ENCODE measurements at regions not wholly inside any gene's neighbourhood (a gene's known extent, or its start where the extent isn't known, plus 50 kb on each side); places are given as distances from the start of the nearest gene placed in this dataset.

GRCh38 chr10:105358911-105359310 is 717.8 kb downstream of the SORCS3 start:
- no peaks in the 10 kb centered on the region for H3K4me1 ChIP-seq (ENCODE audit: insufficient read depth)
- Mint-ChIP-seq H3K4me1 (no peaks in the 10 kb centered on the region), H3K9me3 (peaks cover 3% of the 10 kb centered on the region; the same call in 2 of the 3 replicates), H3K27ac (no peak overlapping the region; the same call in 1 of the 2 replicates), H3K4me3 (no peak overlapping the region), H3K27me3 (ENCODE audit: insufficient read depth, low read depth, poor library complexity) (peaks cover 3% of the 10 kb centered on the region), H3K36me3 (ENCODE audit: low read depth) (no peaks in the 10 kb centered on the region)
- no peaks in the 10 kb centered on the region; the same call in 1 of the 2 replicates for H3K36me3 ChIP-seq (ENCODE audit: insufficient read depth)
- no peaks in the 10 kb centered on the region for H3K27me3 ChIP-seq (ENCODE audit: insufficient read depth)
- no peaks in the 10 kb centered on the region for H3F3A ChIP-seq (replicated peaks; ENCODE audit: low read depth)
- no peak overlapping the region for H2AFZ ChIP-seq
- no peak overlapping the region for H3K4me2 ChIP-seq
- H3K4me3 ChIP-seq = no peak overlapping the region
- no peak for TF ChIP-seq EZH2 (IDR thresholded peaks at IDR 0.05; ENCODE audit: low read depth, unreplicated experiment)
- no peak for TF ChIP-seq POLR2AphosphoS5 (IDR thresholded peaks at IDR 0.05; ENCODE audit: low read depth)
- TF ChIP-seq EZH2phosphoT487 (IDR thresholded peaks at IDR 0.05; ENCODE audit: unreplicated experiment) = no peak
- TF ChIP-seq NANOG (IDR thresholded peaks at IDR 0.05; ENCODE audit: borderline replicate concordance) = no peak
- no peak for TF ChIP-seq ETS1 (IDR thresholded peaks at IDR 0.05)
- TF ChIP-seq CREB1 (CRISPR knock-in tag; IDR thresholded peaks at IDR 0.05; ENCODE audit: low read depth) = no peak
- no peak for TF ChIP-seq ZNF331 (CRISPR knock-in tag; IDR thresholded peaks at IDR 0.05; ENCODE audit: low read depth)
- TF ChIP-seq JUNB (IDR thresholded peaks at IDR 0.05; ENCODE audit: unreplicated experiment) = no peak
- TF ChIP-seq, protein P1, sequence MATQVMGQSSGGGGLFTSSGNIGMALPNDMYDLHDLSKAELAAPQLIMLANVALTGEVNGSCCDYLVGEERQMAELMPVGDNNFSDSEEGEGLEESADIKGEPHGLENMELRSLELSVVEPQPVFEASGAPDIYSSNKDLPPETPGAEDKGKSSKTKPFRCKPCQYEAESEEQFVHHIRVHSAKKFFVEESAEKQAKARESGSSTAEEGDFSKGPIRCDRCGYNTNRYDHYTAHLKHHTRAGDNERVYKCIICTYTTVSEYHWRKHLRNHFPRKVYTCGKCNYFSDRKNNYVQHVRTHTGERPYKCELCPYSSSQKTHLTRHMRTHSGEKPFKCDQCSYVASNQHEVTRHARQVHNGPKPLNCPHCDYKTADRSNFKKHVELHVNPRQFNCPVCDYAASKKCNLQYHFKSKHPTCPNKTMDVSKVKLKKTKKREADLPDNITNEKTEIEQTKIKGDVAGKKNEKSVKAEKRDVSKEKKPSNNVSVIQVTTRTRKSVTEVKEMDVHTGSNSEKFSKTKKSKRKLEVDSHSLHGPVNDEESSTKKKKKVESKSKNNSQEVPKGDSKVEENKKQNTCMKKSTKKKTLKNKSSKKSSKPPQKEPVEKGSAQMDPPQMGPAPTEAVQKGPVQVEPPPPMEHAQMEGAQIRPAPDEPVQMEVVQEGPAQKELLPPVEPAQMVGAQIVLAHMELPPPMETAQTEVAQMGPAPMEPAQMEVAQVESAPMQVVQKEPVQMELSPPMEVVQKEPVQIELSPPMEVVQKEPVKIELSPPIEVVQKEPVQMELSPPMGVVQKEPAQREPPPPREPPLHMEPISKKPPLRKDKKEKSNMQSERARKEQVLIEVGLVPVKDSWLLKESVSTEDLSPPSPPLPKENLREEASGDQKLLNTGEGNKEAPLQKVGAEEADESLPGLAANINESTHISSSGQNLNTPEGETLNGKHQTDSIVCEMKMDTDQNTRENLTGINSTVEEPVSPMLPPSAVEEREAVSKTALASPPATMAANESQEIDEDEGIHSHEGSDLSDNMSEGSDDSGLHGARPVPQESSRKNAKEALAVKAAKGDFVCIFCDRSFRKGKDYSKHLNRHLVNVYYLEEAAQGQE (IDR thresholded peaks at IDR 0.05; ENCODE audit: unreplicated experiment) = no peak
- TF ChIP-seq, protein P2, sequence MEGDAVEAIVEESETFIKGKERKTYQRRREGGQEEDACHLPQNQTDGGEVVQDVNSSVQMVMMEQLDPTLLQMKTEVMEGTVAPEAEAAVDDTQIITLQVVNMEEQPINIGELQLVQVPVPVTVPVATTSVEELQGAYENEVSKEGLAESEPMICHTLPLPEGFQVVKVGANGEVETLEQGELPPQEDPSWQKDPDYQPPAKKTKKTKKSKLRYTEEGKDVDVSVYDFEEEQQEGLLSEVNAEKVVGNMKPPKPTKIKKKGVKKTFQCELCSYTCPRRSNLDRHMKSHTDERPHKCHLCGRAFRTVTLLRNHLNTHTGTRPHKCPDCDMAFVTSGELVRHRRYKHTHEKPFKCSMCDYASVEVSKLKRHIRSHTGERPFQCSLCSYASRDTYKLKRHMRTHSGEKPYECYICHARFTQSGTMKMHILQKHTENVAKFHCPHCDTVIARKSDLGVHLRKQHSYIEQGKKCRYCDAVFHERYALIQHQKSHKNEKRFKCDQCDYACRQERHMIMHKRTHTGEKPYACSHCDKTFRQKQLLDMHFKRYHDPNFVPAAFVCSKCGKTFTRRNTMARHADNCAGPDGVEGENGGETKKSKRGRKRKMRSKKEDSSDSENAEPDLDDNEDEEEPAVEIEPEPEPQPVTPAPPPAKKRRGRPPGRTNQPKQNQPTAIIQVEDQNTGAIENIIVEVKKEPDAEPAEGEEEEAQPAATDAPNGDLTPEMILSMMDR (conservative IDR thresholded peaks at IDR 0.05; ENCODE audit: low read depth in 2 of 2) = no peak
- TF ChIP-seq STAT1 (IDR thresholded peaks at IDR 0.05; ENCODE audit: unreplicated experiment) = no peak
- TF ChIP-seq ZNF462 (CRISPR knock-in tag; IDR thresholded peaks at IDR 0.05) = no peak
- TF ChIP-seq ZNF114 (CRISPR knock-in tag; IDR thresholded peaks at IDR 0.05) = no peak
- no peak overlapping the region for H3K27ac ChIP-seq (ENCODE audit: low read depth)
- no peak for ATAC-seq
- H3K9me2 ChIP-seq (ENCODE audit: insufficient read depth) = no peaks in the 10 kb centered on the region
- H3K79me2 ChIP-seq (replicated peaks; ENCODE audit: insufficient read depth) = no peaks in the 10 kb centered on the region
- H4K20me1 ChIP-seq (replicated peaks; ENCODE audit: insufficient read depth) = no peaks in the 10 kb centered on the region
- no peak for DNase-seq (ENCODE audit: low spot score)

Data from GM23338 (cell line).